Testis (tissue), 2 donors: ENCODE measurements at regions not wholly inside any gene's neighbourhood (a gene's known extent, or its start where the extent isn't known, plus 50 kb on each side); places are given as distances from the start of the nearest gene placed in this dataset.

Experiments
- DNase-seq: peaks from one replicate; pipeline ENCODE4 v3.0.0-alpha.2; 2019
- H3K27ac ChIP-seq, 2 donors: fragments of 200-600 bp; sonication (generic); one replicate each; pipeline ENCODE4 v1.5.1; 2019
- H3K27me3 ChIP-seq: fragments of 200-600 bp; sonication (generic); one replicate; pipeline ENCODE4 v1.5.1; 2019
- H3K36me3 ChIP-seq: fragments of 200-600 bp; sonication (generic); one replicate; pipeline ENCODE4 v1.5.1; 2017; ENCODE audit warnings: low read depth; ENCODE audit errors: missing control alignments
- H3K4me1 ChIP-seq: fragments of 200-600 bp; sonication (generic); one replicate; pipeline ENCODE4 v1.5.1; 2019
- H3K4me3 ChIP-seq, 2 donors: fragments of 200-600 bp; sonication (generic); one replicate each; pipeline ENCODE4 v1.5.1; 2017 to 2019
- H3K9me3 ChIP-seq: fragments of 200-600 bp; sonication (generic); one replicate; pipeline ENCODE4 v1.5.1; 2017
- CTCF ChIP-seq, 3 experiments: fragments of 450-650 bp in 2 of 3; fragments of 200-600 bp in 1 of 3; sonication (generic) in 1 of 3; IDR thresholded peaks; one replicate each; pipeline ENCODE4 v1.5.1; 2016 to 2019; ENCODE audit warnings: antibody characterized with exemption in 3 of 3, mild to moderate bottlenecking in 2 of 3, moderate library complexity in 1 of 3
- POLR2A ChIP-seq: fragments of 450-650 bp; IDR thresholded peaks from one replicate; pipeline ENCODE4 v1.6.1; 2017; ENCODE audit warnings: antibody characterized with exemption, mild to moderate bottlenecking, moderate library complexity
- WGBS, 2 donors: methylation state at CpG; one replicate each; pipeline ENCODE4 v1.1.5; 2018; 5-methylcytosine and 5-hydroxymethylcytosine counted together
- intact Hi-C: fragments of 100-400 bp; cut with DNase I; formaldehyde crosslinking; loops from one replicate; pipeline ENCODE4 v1.15.1; 2023; ENCODE audit warnings: low total_unique reads

- 48 to 65% methylated on average over 3 of the region's 3 CpGs for WGBS, 2 donors
- Histone ChIP-seq H3K4me1 (no peaks in the 10 kb centered on the region), H3K9me3 (no peaks in the 10 kb centered on the region), H3K36me3 (no peaks in the 10 kb centered on the region), H3K27me3 (no peaks in the 10 kb centered on the region), H3K27ac (no peak overlapping the region), H3K4me3 (no peak overlapping the region)
- TF ChIP-seq POLR2A (no peak), CTCF (IDR thresholded peaks at IDR 0.05) (no peak)
- DNase-seq = no peak
- intact Hi-C loops = no loop called here
Observed at GRCh38 chr12:90090929-90091651, 382.5 kb upstream of the ATP2B1 start.

GRCh38 chr12:90086281-90086680 is 377.6 kb upstream of the ATP2B1 start:
- no peak for DNase-seq
- intact Hi-C loops = no loop called here
- TF ChIP-seq CTCF (IDR thresholded peaks at IDR 0.05) (no peak), POLR2A (no peak)
- Histone ChIP-seq H3K27ac (no peak overlapping the region), H3K36me3 (no peaks in the 10 kb centered on the region), H3K4me3 (no peak overlapping the region), H3K9me3 (no peaks in the 10 kb centered on the region), H3K27me3 (no peaks in the 10 kb centered on the region), H3K4me1 (no peaks in the 10 kb centered on the region)
- WGBS, 2 donors = 71 to 91% methylated on average over 1 of the region's 1 CpG

GRCh38 chr12:90085494-90086274 is 377.0 kb upstream of the ATP2B1 start:
- Histone ChIP-seq H3K36me3 (no peaks in the 10 kb centered on the region), H3K27me3 (no peaks in the 10 kb centered on the region), H3K9me3 (no peaks in the 10 kb centered on the region), H3K4me1 (no peaks in the 10 kb centered on the region), H3K27ac (no peak overlapping the region), H3K4me3 (no peak overlapping the region)
- intact Hi-C loops = no loop called here
- no peak for TF ChIP-seq POLR2A
- no peak for TF ChIP-seq CTCF (IDR thresholded peaks at IDR 0.05)
- WGBS, 2 donors = 52 to 62% methylated on average over 3 of the region's 3 CpGs
- no peak for DNase-seq

- Histone ChIP-seq H3K4me1 (no peaks in the 10 kb centered on the region), H3K9me3 (no peaks in the 10 kb centered on the region), H3K4me3 (no peak overlapping the region), H3K27me3 (no peaks in the 10 kb centered on the region), H3K36me3 (no peaks in the 10 kb centered on the region), H3K27ac (no peak overlapping the region)
- intact Hi-C loops = no loop called here
- no peak for TF ChIP-seq CTCF (IDR thresholded peaks at IDR 0.05)
- no peak for TF ChIP-seq POLR2A
- 93 to 95% methylated on average over 2 of the region's 2 CpGs for WGBS, 2 donors
- no peak for DNase-seq
Observed at GRCh38 chr12:90084018-90084417, 375.4 kb upstream of the ATP2B1 start.
